B cell (primary cell): ENCODE measurements at regions not wholly inside any gene's neighbourhood (a gene's known extent, or its start where the extent isn't known, plus 50 kb on each side); places are given as distances from the start of the nearest gene placed in this dataset.
"Not testable (repeated sequence)": the region's sequence is repeated elsewhere in the genome, so short reads cannot be mapped to it uniquely, and the experiment has no call there.

ENCODE experiments used
- EZH2 ChIP-seq: IDR thresholded peaks from 2 replicates; pipeline ENCODE4 v1.6.1; 2012; ENCODE audit warnings: borderline replicate concordance, low read depth, mild to moderate bottlenecking, moderate library complexity, low read length; ENCODE audit not compliant: insufficient read depth, poor library complexity, severe bottlenecking
- TF ChIP-seq, protein P1 (sequence below): fragments of 200-600 bp; IDR thresholded peaks from one replicate; pipeline ENCODE4 v1.8.0; 2022; ENCODE audit warnings: antibody characterized with exemption, mild to moderate bottlenecking

DNA sequence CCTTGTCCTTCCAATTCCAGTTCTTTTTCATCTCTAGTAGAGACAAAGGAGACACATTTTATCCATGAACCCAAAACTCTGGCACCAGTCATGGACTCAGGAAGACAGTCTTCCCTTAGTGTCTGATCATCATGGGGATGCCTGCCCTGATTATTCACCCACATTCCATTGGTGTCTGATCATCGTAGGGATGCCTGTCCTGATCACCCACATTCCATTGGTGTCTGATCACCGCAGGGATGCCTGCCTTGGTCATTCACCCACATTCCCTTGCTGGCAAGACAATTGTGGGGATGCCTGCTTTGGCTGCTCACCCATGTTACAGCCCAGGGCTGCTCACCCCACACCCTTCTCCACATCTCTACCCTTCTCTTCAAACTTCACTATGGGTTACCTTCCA is 136.9 kb downstream of the ZNF675 start:
- TF ChIP-seq, protein P1, sequence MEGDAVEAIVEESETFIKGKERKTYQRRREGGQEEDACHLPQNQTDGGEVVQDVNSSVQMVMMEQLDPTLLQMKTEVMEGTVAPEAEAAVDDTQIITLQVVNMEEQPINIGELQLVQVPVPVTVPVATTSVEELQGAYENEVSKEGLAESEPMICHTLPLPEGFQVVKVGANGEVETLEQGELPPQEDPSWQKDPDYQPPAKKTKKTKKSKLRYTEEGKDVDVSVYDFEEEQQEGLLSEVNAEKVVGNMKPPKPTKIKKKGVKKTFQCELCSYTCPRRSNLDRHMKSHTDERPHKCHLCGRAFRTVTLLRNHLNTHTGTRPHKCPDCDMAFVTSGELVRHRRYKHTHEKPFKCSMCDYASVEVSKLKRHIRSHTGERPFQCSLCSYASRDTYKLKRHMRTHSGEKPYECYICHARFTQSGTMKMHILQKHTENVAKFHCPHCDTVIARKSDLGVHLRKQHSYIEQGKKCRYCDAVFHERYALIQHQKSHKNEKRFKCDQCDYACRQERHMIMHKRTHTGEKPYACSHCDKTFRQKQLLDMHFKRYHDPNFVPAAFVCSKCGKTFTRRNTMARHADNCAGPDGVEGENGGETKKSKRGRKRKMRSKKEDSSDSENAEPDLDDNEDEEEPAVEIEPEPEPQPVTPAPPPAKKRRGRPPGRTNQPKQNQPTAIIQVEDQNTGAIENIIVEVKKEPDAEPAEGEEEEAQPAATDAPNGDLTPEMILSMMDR: not testable (repeated sequence)
- TF ChIP-seq EZH2: not testable (repeated sequence)
